Sigmoid colon (tissue), 6 donors: ENCODE measurements at regions not wholly inside any gene's neighbourhood (a gene's known extent, or its start where the extent isn't known, plus 50 kb on each side); places are given as distances from the start of the nearest gene placed in this dataset.

Experiments used
- DNase-seq: peaks from one replicate; pipeline ENCODE4 v3.0.0-alpha.2; 2019
- H3K27ac ChIP-seq, 4 donors: fragments of 200-600 bp; sonication (generic); one replicate each; pipeline ENCODE4 v1.5.1; 2016 to 2019; ENCODE audit warnings: mild to moderate bottlenecking in 1 of 4
- H3K27me3 ChIP-seq, 3 donors: fragments of 200-600 bp; sonication (generic); one replicate each; pipeline ENCODE4 v1.5.1; 2019; ENCODE audit warnings: mild to moderate bottlenecking in 1 of 3
- H3K36me3 ChIP-seq, 4 donors: fragments of 200-600 bp; sonication (generic); one replicate each; pipeline ENCODE4 v1.5.1; 2016 to 2019
- H3K4me1 ChIP-seq, 4 donors: fragments of 200-600 bp; sonication (generic); one replicate each; pipeline ENCODE4 v1.5.1; 2017 to 2019
- H3K4me3 ChIP-seq, 4 donors: fragments of 200-600 bp; sonication (generic); one replicate each; pipeline ENCODE4 v1.5.1; 2017 to 2019; ENCODE audit warnings: mild to moderate bottlenecking in 2 of 4, moderate library complexity in 1 of 4
- H3K9me3 ChIP-seq, 4 donors: fragments of 200-600 bp in 3 of 4; sonication (generic) in 3 of 4; one replicate each; pipeline versions ENCODE4 v1.5.1 to v1.6.1; 2013 to 2019
- EP300 ChIP-seq, 4 donors: sonication (generic); formaldehyde crosslinking; IDR thresholded peaks; one replicate each; pipeline ENCODE4 v1.6.1; 2017; ENCODE audit warnings: antibody characterized with exemption in 4 of 4
- POLR2A ChIP-seq, 2 donors: fragments of 450-650 bp; IDR thresholded peaks; one replicate each; pipeline ENCODE4 v1.6.1; 2016; ENCODE audit warnings: antibody characterized with exemption in 2 of 2, mild to moderate bottlenecking in 2 of 2, moderate library complexity in 2 of 2
- POLR2AphosphoS5 ChIP-seq, 4 donors: sonication (generic); formaldehyde crosslinking; IDR thresholded peaks; one replicate each; pipeline ENCODE4 v1.6.1; 2017; ENCODE audit warnings: antibody characterized with exemption in 4 of 4
- WGBS, 2 donors: extraction: QIAGEN DNeasy Blood & Tissue Kit; methylation state at CpG; one replicate each; pipeline ENCODE4 v1.1.7; 2013; 5-methylcytosine and 5-hydroxymethylcytosine counted together
- intact Hi-C: fragments of 100-400 bp; cut with DNase I; formaldehyde crosslinking; loops from one replicate; pipeline ENCODE4 v1.15.1; 2023
- small RNA-seq, 3 donors: library from RNA; depleted of rRNA; stranded (forward); fragments of <200 nt; gene quantifications; one replicate each; pipeline ENCODE3, GENCODE V24; 2016
- TF ChIP-seq, protein P1 (sequence below), 4 experiments: fragments of 450-650 bp in 3 of 4; fragments of 200-600 bp in 1 of 4; IDR thresholded peaks; one replicate each; pipeline ENCODE4 v1.5.1; 2016 to 2019; ENCODE audit warnings: antibody characterized with exemption in 4 of 4, mild to moderate bottlenecking in 3 of 4, moderate library complexity in 2 of 4
- donor health status: healthy with polysubstance abuse.
- donor health status: healthy.

DNA sequence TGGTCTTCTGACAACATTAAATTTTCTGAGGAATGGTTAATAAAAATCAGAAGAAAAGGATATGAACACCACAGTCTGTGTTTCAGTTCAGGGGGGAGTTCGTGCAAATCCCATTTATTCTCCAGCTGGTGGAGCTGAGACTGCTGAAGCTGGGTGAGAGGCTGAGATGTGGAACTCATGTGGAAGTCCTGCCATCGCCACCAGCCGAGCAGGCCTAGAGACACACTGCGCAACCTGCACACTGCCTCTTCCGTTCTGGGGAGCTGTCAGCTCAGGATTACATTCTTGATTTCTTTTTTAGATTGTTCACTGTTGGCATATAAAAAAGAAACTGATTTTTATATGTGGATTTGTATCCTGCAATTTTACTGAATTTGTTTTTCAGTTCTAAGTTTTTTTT lies 66.6 kb upstream of the ELOVL6 start:
- no peaks in the 10 kb centered on the region for H3K9me3 ChIP-seq
- DNase-seq = no peak
- no peaks in the 10 kb centered on the region for H3K36me3 ChIP-seq
- no peaks in the 10 kb centered on the region for H3K4me1 ChIP-seq
- H3K4me3 ChIP-seq = no peak overlapping the region
- TF ChIP-seq POLR2AphosphoS5 (IDR thresholded peaks at IDR 0.05) (no peak), EP300 (IDR thresholded peaks at IDR 0.05) (no peak)
- H3K27ac ChIP-seq = no peak overlapping the region
- intact Hi-C loops = no loop called here
- H3K27me3 ChIP-seq = no peaks in the 10 kb centered on the region
- WGBS, 2 donors = 90 to 95% methylated on average over 5 of the region's 5 CpGs

DNA sequence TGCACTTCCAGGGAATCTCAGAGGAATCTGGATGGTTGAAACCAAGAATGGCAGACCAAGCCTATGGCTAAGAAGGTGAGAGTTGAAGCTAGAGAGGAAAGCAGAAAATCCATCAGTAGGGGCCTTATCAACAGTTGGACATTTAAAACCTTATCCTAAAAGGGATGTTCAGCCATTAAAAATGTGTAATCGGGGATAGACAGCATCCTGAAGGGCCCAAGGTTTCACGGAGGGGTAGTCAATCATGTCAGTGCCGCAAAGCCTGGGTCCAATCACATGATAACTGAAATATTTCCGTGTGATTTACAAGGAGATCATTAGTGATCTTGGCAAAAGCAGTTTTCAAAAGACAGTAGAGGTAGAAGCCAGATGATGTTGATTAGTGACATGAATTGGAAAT lies 61.9 kb upstream of the ELOVL6 start:
- Histone ChIP-seq H3K4me3 (no peak overlapping the region), H3K9me3 (no peaks in the 10 kb centered on the region), H3K27ac (no peak overlapping the region), H3K4me1 (no peaks in the 10 kb centered on the region), H3K36me3 (no peaks in the 10 kb centered on the region), H3K27me3 (no peaks in the 10 kb centered on the region)
- TF ChIP-seq POLR2AphosphoS5 (IDR thresholded peaks at IDR 0.05) (no peak), POLR2A (IDR thresholded peaks at IDR 0.05) (no peak), EP300 (IDR thresholded peaks at IDR 0.05) (no peak)
- TF ChIP-seq, protein P1, sequence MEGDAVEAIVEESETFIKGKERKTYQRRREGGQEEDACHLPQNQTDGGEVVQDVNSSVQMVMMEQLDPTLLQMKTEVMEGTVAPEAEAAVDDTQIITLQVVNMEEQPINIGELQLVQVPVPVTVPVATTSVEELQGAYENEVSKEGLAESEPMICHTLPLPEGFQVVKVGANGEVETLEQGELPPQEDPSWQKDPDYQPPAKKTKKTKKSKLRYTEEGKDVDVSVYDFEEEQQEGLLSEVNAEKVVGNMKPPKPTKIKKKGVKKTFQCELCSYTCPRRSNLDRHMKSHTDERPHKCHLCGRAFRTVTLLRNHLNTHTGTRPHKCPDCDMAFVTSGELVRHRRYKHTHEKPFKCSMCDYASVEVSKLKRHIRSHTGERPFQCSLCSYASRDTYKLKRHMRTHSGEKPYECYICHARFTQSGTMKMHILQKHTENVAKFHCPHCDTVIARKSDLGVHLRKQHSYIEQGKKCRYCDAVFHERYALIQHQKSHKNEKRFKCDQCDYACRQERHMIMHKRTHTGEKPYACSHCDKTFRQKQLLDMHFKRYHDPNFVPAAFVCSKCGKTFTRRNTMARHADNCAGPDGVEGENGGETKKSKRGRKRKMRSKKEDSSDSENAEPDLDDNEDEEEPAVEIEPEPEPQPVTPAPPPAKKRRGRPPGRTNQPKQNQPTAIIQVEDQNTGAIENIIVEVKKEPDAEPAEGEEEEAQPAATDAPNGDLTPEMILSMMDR (IDR thresholded peaks at IDR 0.05) = no peak
- 86 to 89% methylated on average over 4 of the region's 4 CpGs for WGBS, 2 donors
- intact Hi-C loops = no loop called here
- no peak for DNase-seq

DNA sequence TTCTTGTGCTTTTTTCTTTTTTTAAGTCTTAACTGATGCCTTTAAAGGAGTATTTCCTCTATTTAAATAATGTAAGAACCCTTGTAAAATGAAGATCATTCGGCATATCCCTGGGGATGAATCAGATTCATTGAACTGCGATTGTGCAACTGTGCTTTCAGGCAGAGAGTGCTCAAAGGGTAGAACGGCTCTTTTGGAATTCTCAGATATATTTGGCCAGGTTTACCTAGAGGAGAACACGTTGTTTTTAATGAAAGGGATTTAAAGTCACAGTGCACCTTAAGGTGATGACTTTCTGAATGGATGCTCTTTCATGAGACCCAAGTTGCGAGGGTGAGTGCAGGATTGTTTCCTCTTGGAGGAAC lies 51.6 kb upstream of the ELOVL6 start:
- Histone ChIP-seq H3K4me3 (no peak overlapping the region), H3K27ac (no peak overlapping the region), H3K4me1 (no peaks in the 10 kb centered on the region), H3K27me3 (no peaks in the 10 kb centered on the region), H3K36me3 (no peaks in the 10 kb centered on the region), H3K9me3 (no peaks in the 10 kb centered on the region)
- DNase-seq = no peak
- TF ChIP-seq, protein P1 (IDR thresholded peaks at IDR 0.05) = no peak
- TF ChIP-seq EP300 (IDR thresholded peaks at IDR 0.05) (no peak), POLR2A (IDR thresholded peaks at IDR 0.05) (no peak), POLR2AphosphoS5 (IDR thresholded peaks at IDR 0.05) (no peak)
- 61 to 72% methylated on average over 5 of the region's 5 CpGs for WGBS, 2 donors
- intact Hi-C loops = no loop called here

DNA sequence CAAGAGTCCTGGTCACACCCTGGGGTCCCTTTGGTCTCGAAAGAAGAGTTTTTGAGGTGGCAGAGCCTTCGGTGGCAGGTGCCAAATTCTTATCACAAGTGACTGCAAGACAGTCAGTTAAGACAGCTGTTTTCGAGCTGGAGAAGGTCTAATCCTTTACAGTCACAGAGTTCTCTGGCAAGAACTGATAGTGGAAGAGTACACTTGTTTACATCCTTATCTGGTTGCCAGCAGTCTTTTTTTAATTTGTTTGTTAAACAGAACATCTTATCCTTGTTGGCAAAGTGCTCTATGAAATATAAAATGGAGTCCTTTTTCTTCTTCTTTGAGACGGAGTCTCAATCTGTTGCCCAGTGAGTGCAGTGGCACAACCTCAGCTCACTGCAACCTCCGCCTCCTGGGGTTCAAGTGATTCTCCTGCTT lies 50.4 kb upstream of the ELOVL6 start:
- DNase-seq = no peak
- Histone ChIP-seq H3K27ac (no peak overlapping the region), H3K36me3 (no peaks in the 10 kb centered on the region), H3K4me1 (no peaks in the 10 kb centered on the region), H3K27me3 (no peaks in the 10 kb centered on the region), H3K9me3 (no peaks in the 10 kb centered on the region), H3K4me3 (no peak overlapping the region)
- intact Hi-C loops = no loop called here
- 82 to 88% methylated on average over 5 of the region's 5 CpGs for WGBS, 2 donors
- TF ChIP-seq, protein P1 (IDR thresholded peaks at IDR 0.05) = no peak
- no peak for TF ChIP-seq EP300 (IDR thresholded peaks at IDR 0.05)
- no peak for TF ChIP-seq POLR2AphosphoS5 (IDR thresholded peaks at IDR 0.05)
- no peak for TF ChIP-seq POLR2A (IDR thresholded peaks at IDR 0.05)

Small RNAs in the stretch of these regions (small RNA-seq; reads per million reads assigned to genes)
- gene AC108145.1 (0 reads per million in 3 donors), gene HSBP1P2 (0 reads per million in 3 donors), gene RNU6-205P (0 reads per million in 3 donors)
